ENCODE measurements at regions not wholly inside any gene's neighbourhood (a gene's known extent, or its start where the extent isn't known, plus 50 kb on each side); places are given as distances from the start of the nearest gene placed in this dataset.

- ATAC-seq = no peak
Observed at GRCh38 chr10:56943221-56943755, 582.2 kb upstream of the ZWINT start.

GRCh38 chr10:56934515-56934914 is 573.5 kb upstream of the ZWINT start:
- no peak for ATAC-seq

- no peak for ATAC-seq
Observed at GRCh38 chr10:56928714-56929113, 567.7 kb upstream of the ZWINT start.

GRCh38 chr10:56927701-56928100 is 566.6 kb upstream of the ZWINT start:
- no peak for ATAC-seq

- ATAC-seq = no peak
Observed at GRCh38 chr10:56920601-56921261, 559.7 kb upstream of the ZWINT start.

- no peak for ATAC-seq
Observed at GRCh38 chr10:56912043-56912442, 551.0 kb upstream of the ZWINT start.

- ATAC-seq = no peak
Observed at GRCh38 chr10:56905051-56905450, 544.0 kb upstream of the ZWINT start.

- ATAC-seq = no peak
Observed at GRCh38 chr10:56902554-56902953, 541.5 kb upstream of the ZWINT start.

- no peak for ATAC-seq
Observed at GRCh38 chr10:56895306-56895705, 534.2 kb upstream of the ZWINT start.

GRCh38 chr10:56881218-56881617 is 520.2 kb upstream of the ZWINT start:
- ATAC-seq = no peak

- ATAC-seq = no peak
Observed at GRCh38 chr10:56880606-56881005, 519.5 kb upstream of the ZWINT start.

GRCh38 chr10:56874950-56875349 is 513.9 kb upstream of the ZWINT start:
- ATAC-seq = no peak

GRCh38 chr10:56871160-56871668 is 510.2 kb upstream of the ZWINT start:
- ATAC-seq = no peak

GRCh38 chr10:56867236-56867635 is 506.2 kb upstream of the ZWINT start:
- no peak for ATAC-seq

GRCh38 chr10:56856569-56856968 is 495.5 kb upstream of the ZWINT start:
- ATAC-seq = no peak

GRCh38 chr10:56844978-56845529 is 484.0 kb upstream of the ZWINT start:
- ATAC-seq = no peak

- ATAC-seq = no peak
Observed at GRCh38 chr10:56836659-56837058, 475.6 kb upstream of the ZWINT start.

- ATAC-seq = no peak
Observed at GRCh38 chr10:56831681-56832080, 470.6 kb upstream of the ZWINT start.

GRCh38 chr10:56823849-56824248 is 462.8 kb upstream of the ZWINT start:
- no peak for ATAC-seq

- no peak for ATAC-seq
Observed at GRCh38 chr10:56805022-56805421, 444.0 kb upstream of the ZWINT start.

- no peak for ATAC-seq
Observed at GRCh38 chr10:56785292-56785691, 424.2 kb upstream of the ZWINT start.

GRCh38 chr10:56782503-56782902 is 421.4 kb upstream of the ZWINT start:
- ATAC-seq = no peak

- no peak for ATAC-seq
Observed at GRCh38 chr10:56771343-56771742, 410.3 kb upstream of the ZWINT start.

GRCh38 chr10:56763090-56763489 is 402.0 kb upstream of the ZWINT start:
- no peak for ATAC-seq

GRCh38 chr10:56745490-56745889 is 384.4 kb upstream of the ZWINT start:
- ATAC-seq = no peak

Data from activated CD4-positive, CD25-positive, alpha-beta regulatory T cell treated with anti-CD3 and anti-CD28 coated beads, Interleukin-2, amount 50 U/mL, for 24 hours (primary cell).